Ovary (tissue), 7 donors: ENCODE measurements at regions not wholly inside any gene's neighbourhood (a gene's known extent, or its start where the extent isn't known, plus 50 kb on each side); places are given as distances from the start of the nearest gene placed in this dataset.

Experiments
- DNase-seq, 5 donors: peaks; one replicate each; pipeline ENCODE4 v3.0.0-alpha.2; 2019 to 2020
- H3K27ac ChIP-seq, 2 donors: fragments of 200-600 bp; one replicate each; pipeline versions ENCODE4 v1.5.1 to v1.8.0; 2019 to 2022
- H3K27me3 ChIP-seq: fragments of 200-600 bp; one replicate; pipeline ENCODE4 v1.8.0; 2022
- H3K36me3 ChIP-seq: fragments of 200-600 bp; sonication (generic); one replicate; pipeline ENCODE4 v1.5.1; 2019
- H3K4me1 ChIP-seq: one replicate; pipeline ENCODE4 v1.8.1; 2013; ENCODE audit warnings: mild to moderate bottlenecking, moderate library complexity; ENCODE audit not compliant: insufficient read depth
- H3K4me3 ChIP-seq: fragments of 200-600 bp; sonication (generic); one replicate; pipeline ENCODE4 v1.5.1; 2017
- H3K9me3 ChIP-seq, 2 donors: fragments of 200-600 bp in 1 of 2; sonication (generic) in 1 of 2; one replicate each; pipeline versions ENCODE4 v1.5.1 to v1.8.1; 2013 to 2019; ENCODE audit warnings: mild to moderate bottlenecking in 1 of 2, moderate library complexity in 1 of 2
- EP300 ChIP-seq: sonication (generic); formaldehyde crosslinking; IDR thresholded peaks from one replicate; pipeline ENCODE4 v1.6.1; 2017; ENCODE audit warnings: antibody characterized with exemption
- POLR2A ChIP-seq: fragments of 450-650 bp; IDR thresholded peaks from one replicate; pipeline ENCODE4 v1.6.1; 2017; ENCODE audit warnings: antibody characterized with exemption, mild to moderate bottlenecking, moderate library complexity
- WGBS, 3 donors: extraction: QIAGEN DNeasy Blood & Tissue Kit in 1 of 3; methylation state at CpG; one replicate each; pipeline versions ENCODE4 v1.1.5 to v1.1.7; 2013 to 2017; 5-methylcytosine and 5-hydroxymethylcytosine counted together
- intact Hi-C, 4 donors: fragments of 100-400 bp; cut with DNase I; formaldehyde crosslinking; loops; one replicate each; pipeline versions ENCODE4 v1.11.0 to v1.15.1; 2022 to 2023
- TF ChIP-seq, protein P1 (sequence below), 3 donors: fragments of 450-650 bp in 2 of 3; fragments of 200-600 bp in 1 of 3; IDR thresholded peaks; one replicate each; pipeline versions ENCODE4 v1.5.1 to v1.8.0; 2016 to 2022; ENCODE audit warnings: antibody characterized with exemption in 3 of 3, mild to moderate bottlenecking in 1 of 3
- donor health status: DM: no; HTN: no; CAD: no; lungs with moderate emphysema.
- donor health status: DM: no; HTN: no; CAD: no.
- donor health status: Bipolar disorder and iron deficiency.
- donor health status: DM: no; HTN: no; CAD: no.
- donor health status: DM: yes; HTN: yes; CAD: no.

DNA sequence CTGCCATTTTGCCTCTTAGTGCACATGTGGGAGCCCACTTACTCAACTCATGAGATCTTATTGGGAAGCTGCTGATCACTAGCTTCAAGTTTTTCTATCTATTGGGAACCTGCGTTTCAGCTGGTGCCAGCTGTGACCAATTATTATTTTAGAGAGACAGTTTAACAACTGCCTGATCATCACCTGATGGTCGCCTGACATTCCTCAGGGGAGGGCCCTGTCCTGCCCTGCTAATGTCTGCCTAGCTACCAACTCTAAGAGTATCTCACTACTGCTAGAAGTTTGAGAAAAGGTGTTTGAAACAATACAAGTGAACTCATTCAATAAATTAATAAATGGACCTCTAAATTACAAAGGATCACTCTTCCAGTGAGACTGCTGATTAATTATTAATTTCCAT is 95.5 kb downstream of the PCDH7 start:
- TF ChIP-seq EP300 (no peak), POLR2A (no peak)
- no peaks in the 10 kb centered on the region for H3K36me3 ChIP-seq
- H3K27me3 ChIP-seq: no peaks in the 10 kb centered on the region
- 82 to 87% (median 87%) methylated on average over 2 of the region's 2 CpGs for WGBS, 3 donors
- H3K9me3 ChIP-seq: no peaks in the 10 kb centered on the region
- H3K4me3 ChIP-seq: no peak overlapping the region
- DNase-seq: no peak
- intact Hi-C loops: no loop called here
- no peaks in the 10 kb centered on the region for H3K4me1 ChIP-seq
- H3K27ac ChIP-seq: no peak overlapping the region

DNA sequence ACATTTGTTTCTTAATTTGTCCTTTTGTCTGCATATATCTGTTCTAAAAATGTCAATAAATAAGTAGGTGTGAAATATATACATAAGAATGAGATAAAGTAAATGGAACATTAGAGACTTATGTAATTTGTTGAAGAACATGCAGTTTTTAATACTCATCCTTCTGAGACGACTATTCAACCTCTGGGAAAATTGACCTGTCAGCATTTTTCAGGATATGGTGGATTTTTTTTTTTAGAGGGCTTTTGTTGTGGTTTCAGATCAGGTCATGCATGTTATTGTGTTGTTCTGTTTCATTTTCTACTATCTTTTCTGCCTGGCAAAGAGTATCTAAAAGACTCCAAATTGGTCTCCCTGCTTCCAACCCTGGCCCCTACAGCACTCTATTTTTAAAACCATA is 97.3 kb downstream of the PCDH7 start:
- Histone ChIP-seq H3K9me3 (no peaks in the 10 kb centered on the region), H3K36me3 (no peaks in the 10 kb centered on the region), H3K27me3 (no peaks in the 10 kb centered on the region), H3K4me3 (no peak overlapping the region), H3K27ac (no peak overlapping the region), H3K4me1 (no peaks in the 10 kb centered on the region)
- WGBS, 3 donors: 9 to 36% (median 28%) methylated on average over 1 of the region's 1 CpG
- intact Hi-C loops: no loop called here
- TF ChIP-seq EP300: no peak
- TF ChIP-seq POLR2A: no peak
- TF ChIP-seq, protein P1, sequence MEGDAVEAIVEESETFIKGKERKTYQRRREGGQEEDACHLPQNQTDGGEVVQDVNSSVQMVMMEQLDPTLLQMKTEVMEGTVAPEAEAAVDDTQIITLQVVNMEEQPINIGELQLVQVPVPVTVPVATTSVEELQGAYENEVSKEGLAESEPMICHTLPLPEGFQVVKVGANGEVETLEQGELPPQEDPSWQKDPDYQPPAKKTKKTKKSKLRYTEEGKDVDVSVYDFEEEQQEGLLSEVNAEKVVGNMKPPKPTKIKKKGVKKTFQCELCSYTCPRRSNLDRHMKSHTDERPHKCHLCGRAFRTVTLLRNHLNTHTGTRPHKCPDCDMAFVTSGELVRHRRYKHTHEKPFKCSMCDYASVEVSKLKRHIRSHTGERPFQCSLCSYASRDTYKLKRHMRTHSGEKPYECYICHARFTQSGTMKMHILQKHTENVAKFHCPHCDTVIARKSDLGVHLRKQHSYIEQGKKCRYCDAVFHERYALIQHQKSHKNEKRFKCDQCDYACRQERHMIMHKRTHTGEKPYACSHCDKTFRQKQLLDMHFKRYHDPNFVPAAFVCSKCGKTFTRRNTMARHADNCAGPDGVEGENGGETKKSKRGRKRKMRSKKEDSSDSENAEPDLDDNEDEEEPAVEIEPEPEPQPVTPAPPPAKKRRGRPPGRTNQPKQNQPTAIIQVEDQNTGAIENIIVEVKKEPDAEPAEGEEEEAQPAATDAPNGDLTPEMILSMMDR (IDR thresholded peaks at IDR 0.05): no peak
- DNase-seq: no peak

- Histone ChIP-seq H3K9me3 (no peaks in the 10 kb centered on the region), H3K27ac (no peak overlapping the region), H3K36me3 (no peaks in the 10 kb centered on the region), H3K4me3 (no peak overlapping the region), H3K27me3 (no peaks in the 10 kb centered on the region), H3K4me1 (no peaks in the 10 kb centered on the region)
- DNase-seq: no peak
- TF ChIP-seq POLR2A (no peak), EP300 (no peak)
- TF ChIP-seq, protein P1 (IDR thresholded peaks at IDR 0.05): no peak
- intact Hi-C loops: no loop called here
Observed at GRCh38 chr4:30818541-30818940, 98.4 kb downstream of the PCDH7 start.

DNA sequence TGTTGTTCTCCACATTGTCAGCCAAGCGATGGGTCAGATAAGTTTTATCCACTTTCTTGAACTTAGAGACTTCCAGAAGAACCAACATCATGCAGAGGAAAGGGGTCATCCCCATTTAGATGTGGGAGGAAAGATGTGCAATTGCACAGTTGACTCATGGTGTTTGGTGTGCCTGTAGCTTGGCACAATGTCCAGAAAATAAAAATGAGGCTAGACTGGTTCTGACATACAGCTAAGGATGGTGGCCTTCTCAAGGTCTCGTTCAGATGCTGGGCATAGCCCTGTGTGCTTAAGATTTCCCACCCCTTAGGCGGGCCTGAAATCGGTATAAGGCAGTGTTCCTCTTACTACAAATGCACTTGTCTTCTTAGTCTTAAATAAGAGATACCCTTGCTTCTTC is 101.1 kb downstream of the PCDH7 start:
- no peak overlapping the region for H3K4me3 ChIP-seq
- no peaks in the 10 kb centered on the region for H3K9me3 ChIP-seq
- WGBS, 3 donors: 87 to 97% (median 91%) methylated on average over 4 of the region's 4 CpGs
- no peaks in the 10 kb centered on the region for H3K27me3 ChIP-seq
- intact Hi-C loops: no loop called here
- no peaks in the 10 kb centered on the region for H3K4me1 ChIP-seq
- no peaks in the 10 kb centered on the region for H3K36me3 ChIP-seq
- TF ChIP-seq, protein P1 (IDR thresholded peaks at IDR 0.05): no peak
- TF ChIP-seq EP300: no peak
- no peak for TF ChIP-seq POLR2A
- H3K27ac ChIP-seq: no peak overlapping the region
- no peak for DNase-seq

GRCh38 chr4:30821859-30822612 is 101.9 kb downstream of the PCDH7 start:
- WGBS, 3 donors: 87 to 88% (median 87%) methylated on average over 12 of the region's 12 CpGs
- no peak overlapping the region for H3K4me3 ChIP-seq
- H3K27me3 ChIP-seq: no peaks in the 10 kb centered on the region
- H3K9me3 ChIP-seq: no peaks in the 10 kb centered on the region
- no peaks in the 10 kb centered on the region for H3K36me3 ChIP-seq
- no peaks in the 10 kb centered on the region for H3K4me1 ChIP-seq
- intact Hi-C loops: no loop called here
- H3K27ac ChIP-seq: no peak overlapping the region
- TF ChIP-seq POLR2A: no peak
- TF ChIP-seq EP300: no peak
- TF ChIP-seq, protein P1 (IDR thresholded peaks at IDR 0.05): no peak
- no peak for DNase-seq
